ENCODE measurements at regions not wholly inside any gene's neighbourhood (a gene's known extent, or its start where the extent isn't known, plus 50 kb on each side); places are given as distances from the start of the nearest gene placed in this dataset.

GRCh38 chr12:115758877-115759620 is 518.4 kb downstream of the MED13L start:
- no peak for DNase-seq (ENCODE audit: low read depth)

GRCh38 chr12:115758183-115758582 is 519.3 kb downstream of the MED13L start:
- no peak for DNase-seq (ENCODE audit: low read depth)

GRCh38 chr12:115756804-115757203 is 520.7 kb downstream of the MED13L start:
- DNase-seq (ENCODE audit: low read depth) = no peak

- DNase-seq (ENCODE audit: low read depth) = no peak
Measured at GRCh38 chr12:115756271-115756670, 521.2 kb downstream of the MED13L start.

GRCh38 chr12:115755725-115756085 is 521.8 kb downstream of the MED13L start:
- no peak for DNase-seq (ENCODE audit: low read depth)

- no peak for DNase-seq (ENCODE audit: low read depth)
Measured at GRCh38 chr12:115755061-115755724, 522.3 kb downstream of the MED13L start.

GRCh38 chr12:115752913-115753726 is 524.4 kb downstream of the MED13L start:
- DNase-seq (ENCODE audit: low read depth) = no peak

GRCh38 chr12:115752156-115752555 is 525.3 kb downstream of the MED13L start:
- DNase-seq (ENCODE audit: low read depth) = no peak

- DNase-seq (ENCODE audit: low read depth) = no peak
Measured at GRCh38 chr12:115750340-115750739, 527.2 kb downstream of the MED13L start.

GRCh38 chr12:115749071-115749841 is 528.2 kb downstream of the MED13L start:
- DNase-seq (ENCODE audit: low read depth) = no peak

GRCh38 chr12:115740586-115741155 is 536.8 kb downstream of the MED13L start:
- DNase-seq (ENCODE audit: low read depth) = no peak

- DNase-seq (ENCODE audit: low read depth) = no peak
Measured at GRCh38 chr12:115737895-115738294, 539.6 kb downstream of the MED13L start.

GRCh38 chr12:115736360-115736759 is 541.1 kb downstream of the MED13L start:
- DNase-seq (ENCODE audit: low read depth) = no peak

GRCh38 chr12:115730975-115731541 is 546.4 kb downstream of the MED13L start:
- no peak for DNase-seq (ENCODE audit: low read depth)

- no peak for DNase-seq (ENCODE audit: low read depth)
Measured at GRCh38 chr12:115726691-115727090, 550.8 kb downstream of the MED13L start.

GRCh38 chr12:115722181-115722580 is 555.3 kb downstream of the MED13L start:
- DNase-seq (ENCODE audit: low read depth) = no peak

- DNase-seq (ENCODE audit: low read depth) = no peak
Measured at GRCh38 chr12:115716551-115716950, 560.9 kb downstream of the MED13L start.

- DNase-seq (ENCODE audit: low read depth) = no peak
Measured at GRCh38 chr12:115712676-115713075, 564.8 kb downstream of the MED13L start.

GRCh38 chr12:115710104-115710564 is 567.4 kb downstream of the MED13L start:
- no peak for DNase-seq (ENCODE audit: low read depth)

- no peak for DNase-seq (ENCODE audit: low read depth)
Measured at GRCh38 chr12:115709540-115710011, 567.9 kb downstream of the MED13L start.

GRCh38 chr12:115708801-115709200 is 568.7 kb downstream of the MED13L start:
- no peak for DNase-seq (ENCODE audit: low read depth)

Data from T-helper 22 cell (primary cell).